EH (cell line): ENCODE measurements at regions not wholly inside any gene's neighbourhood (a gene's known extent, or its start where the extent isn't known, plus 50 kb on each side); places are given as distances from the start of the nearest gene placed in this dataset.

Experiments used
- DNase-seq: peaks from one replicate; pipeline ENCODE4 v3.0.0-alpha.2; 2015; ENCODE audit warnings: low read depth

GRCh38 chr1:22264464-22265341, 121.8 kb upstream of the WNT4 start:
- DNase-seq, result no peak

- no peak for DNase-seq
Measured at GRCh38 chr1:22266141-22266540, 123.2 kb upstream of the WNT4 start.

- no peak for DNase-seq
Measured at GRCh38 chr1:22267413-22268175, 124.7 kb upstream of the WNT4 start.

GRCh38 chr1:22268327-22268726, 125.4 kb upstream of the WNT4 start:
- DNase-seq, result no peak

GRCh38 chr1:22271847-22272801, 129.2 kb upstream of the WNT4 start:
- DNase-seq, result no peak

- peak; percentile 19 for DNase-seq
Measured at GRCh38 chr1:22273686-22274681, 131.1 kb upstream of the WNT4 start.

- no peak for DNase-seq
Measured at GRCh38 chr1:22275167-22275566, 132.3 kb upstream of the WNT4 start.

GRCh38 chr1:22275626-22276395, 132.9 kb upstream of the WNT4 start:
- peak; percentile 60 for DNase-seq

- no peak for DNase-seq
Measured at GRCh38 chr1:22276396-22276748, 133.5 kb upstream of the WNT4 start.

- DNase-seq, result no peak
Measured at GRCh38 chr1:22277662-22278061, 134.8 kb upstream of the WNT4 start.

GRCh38 chr1:22279735-22280134, 136.8 kb upstream of the WNT4 start:
- no peak for DNase-seq

GRCh38 chr1:22280526-22280925, 137.6 kb upstream of the WNT4 start:
- DNase-seq, result no peak

- no peak for DNase-seq
Measured at GRCh38 chr1:22281521-22282363, 138.8 kb upstream of the WNT4 start.

GRCh38 chr1:22282364-22282995, 139.6 kb upstream of the WNT4 start:
- DNase-seq, result peak; percentile 34

GRCh38 chr1:22283596-22283995, 140.7 kb upstream of the WNT4 start:
- no peak for DNase-seq

- no peak for DNase-seq
Measured at GRCh38 chr1:22284236-22284635, 141.3 kb upstream of the WNT4 start.

GRCh38 chr1:22284906-22285548, 142.1 kb upstream of the WNT4 start:
- DNase-seq, result no peak
